ENCODE measurements at regions not wholly inside any gene's neighbourhood (a gene's known extent, or its start where the extent isn't known, plus 50 kb on each side); places are given as distances from the start of the nearest gene placed in this dataset.

GRCh38 chr2:160878618-160879017, 281.6 kb upstream of the TANK start:
- Histone ChIP-seq H3K4me2 (no peak overlapping the region), H3K4me1 (ENCODE audit: control insufficient read depth in 1 of 2, insufficient read depth in 2 of 2, low read depth in 1 of 2, low read length in 1 of 2) (no peaks in the 10 kb centered on the region), H3F3A (replicated peaks; ENCODE audit: insufficient read depth) (no peaks in the 10 kb centered on the region), H3K36me3 (replicated peaks in 1 of 2; ENCODE audit: control insufficient read depth in 1 of 2, insufficient read depth in 2 of 2, low read length in 1 of 2) (no peaks in the 10 kb centered on the region), H3K4me3 (ENCODE audit: low read depth in 2 of 2, low read length in 1 of 2) (no peak overlapping the region), H3K9me2 (no peaks in the 10 kb centered on the region), H4K20me1 (ENCODE audit: insufficient read depth) (no peaks in the 10 kb centered on the region), H3K79me2 (ENCODE audit: insufficient read depth) (no peaks in the 10 kb centered on the region), H3K9ac (no peak overlapping the region), H3K27ac (ENCODE audit: low read depth in 2 of 2, low read length in 1 of 2) (no peak overlapping the region), H3K27me3 (ENCODE audit: insufficient read depth) (no peaks in the 10 kb centered on the region), H2AFZ (ENCODE audit: low read depth) (no peak overlapping the region), H3K9me3 (no peaks in the 10 kb centered on the region)
- DNase-seq: no peak
- TF ChIP-seq ELF1 (IDR thresholded peaks at IDR 0.05): no peak
- no peak for TF ChIP-seq REST (IDR thresholded peaks at IDR 0.05; ENCODE audit: low read depth, low read length)
- TF ChIP-seq RAD21 (IDR thresholded peaks at IDR 0.05; ENCODE audit: low read length): no peak
- no peak for TF ChIP-seq FOSL2 (IDR thresholded peaks at IDR 0.05; ENCODE audit: borderline replicate concordance, low read depth)
- no peak for TF ChIP-seq MEF2A (IDR thresholded peaks at IDR 0.05; ENCODE audit: borderline replicate concordance, low read depth)
- no peak for TF ChIP-seq RXRA (IDR thresholded peaks at IDR 0.05; ENCODE audit: borderline replicate concordance, low read depth)
- TF ChIP-seq, protein P1, sequence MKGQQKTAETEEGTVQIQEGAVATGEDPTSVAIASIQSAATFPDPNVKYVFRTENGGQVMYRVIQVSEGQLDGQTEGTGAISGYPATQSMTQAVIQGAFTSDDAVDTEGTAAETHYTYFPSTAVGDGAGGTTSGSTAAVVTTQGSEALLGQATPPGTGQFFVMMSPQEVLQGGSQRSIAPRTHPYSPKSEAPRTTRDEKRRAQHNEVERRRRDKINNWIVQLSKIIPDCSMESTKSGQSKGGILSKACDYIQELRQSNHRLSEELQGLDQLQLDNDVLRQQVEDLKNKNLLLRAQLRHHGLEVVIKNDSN (IDR thresholded peaks at IDR 0.05; ENCODE audit: borderline replicate concordance, low read depth): no peak
- no peak for TF ChIP-seq YY1 (IDR thresholded peaks at IDR 0.05; ENCODE audit: low read depth)
- no peak for TF ChIP-seq SIN3A (IDR thresholded peaks at IDR 0.05; ENCODE audit: borderline replicate concordance, low read depth, low read length)
- no peak for TF ChIP-seq EZH2phosphoT487 (IDR thresholded peaks at IDR 0.05; ENCODE audit: borderline replicate concordance, low read depth)
- ChIA-PET POLR2A (no interaction called here), CTCF (interaction anchor here (0.5 to 1.9 kb wide), 2 partner anchors 10 to 238 kb away, joined by 4 to 7 read pairs; no protein-coding TSS in a partner anchor)

GRCh38 chr2:160882906-160883305, 277.3 kb upstream of the TANK start:
- CTCF ChIA-PET: interaction anchor here (1.3 kb wide), 1 partner anchor 12 kb away, joined by 3 read pairs; no protein-coding TSS in a partner anchor
- H3K4me3 ChIP-seq (ENCODE audit: low read depth in 2 of 2, low read length in 1 of 2): no peak overlapping the region
- 88% methylated on average over 3 of the region's 3 CpGs for WGBS (ENCODE audit: low lambda C conversion rate)
- TF ChIP-seq JUND (IDR thresholded peaks at IDR 0.05) (no peak), RCOR1 (IDR thresholded peaks at IDR 0.05; ENCODE audit: low read length) (no peak), ZBTB33 (IDR thresholded peaks at IDR 0.05; ENCODE audit: borderline replicate concordance, low read depth) (no peak)
- TF ChIP-seq, protein P2, sequence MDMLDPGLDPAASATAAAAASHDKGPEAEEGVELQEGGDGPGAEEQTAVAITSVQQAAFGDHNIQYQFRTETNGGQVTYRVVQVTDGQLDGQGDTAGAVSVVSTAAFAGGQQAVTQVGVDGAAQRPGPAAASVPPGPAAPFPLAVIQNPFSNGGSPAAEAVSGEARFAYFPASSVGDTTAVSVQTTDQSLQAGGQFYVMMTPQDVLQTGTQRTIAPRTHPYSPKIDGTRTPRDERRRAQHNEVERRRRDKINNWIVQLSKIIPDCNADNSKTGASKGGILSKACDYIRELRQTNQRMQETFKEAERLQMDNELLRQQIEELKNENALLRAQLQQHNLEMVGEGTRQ (IDR thresholded peaks at IDR 0.05; ENCODE audit: borderline replicate concordance, low read depth, low read length): no peak
- TF ChIP-seq, protein P3, sequence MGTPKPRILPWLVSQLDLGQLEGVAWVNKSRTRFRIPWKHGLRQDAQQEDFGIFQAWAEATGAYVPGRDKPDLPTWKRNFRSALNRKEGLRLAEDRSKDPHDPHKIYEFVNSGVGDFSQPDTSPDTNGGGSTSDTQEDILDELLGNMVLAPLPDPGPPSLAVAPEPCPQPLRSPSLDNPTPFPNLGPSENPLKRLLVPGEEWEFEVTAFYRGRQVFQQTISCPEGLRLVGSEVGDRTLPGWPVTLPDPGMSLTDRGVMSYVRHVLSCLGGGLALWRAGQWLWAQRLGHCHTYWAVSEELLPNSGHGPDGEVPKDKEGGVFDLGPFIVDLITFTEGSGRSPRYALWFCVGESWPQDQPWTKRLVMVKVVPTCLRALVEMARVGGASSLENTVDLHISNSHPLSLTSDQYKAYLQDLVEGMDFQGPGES (IDR thresholded peaks at IDR 0.05; ENCODE audit: low read depth, low read length): no peak
- TF ChIP-seq, protein P4, sequence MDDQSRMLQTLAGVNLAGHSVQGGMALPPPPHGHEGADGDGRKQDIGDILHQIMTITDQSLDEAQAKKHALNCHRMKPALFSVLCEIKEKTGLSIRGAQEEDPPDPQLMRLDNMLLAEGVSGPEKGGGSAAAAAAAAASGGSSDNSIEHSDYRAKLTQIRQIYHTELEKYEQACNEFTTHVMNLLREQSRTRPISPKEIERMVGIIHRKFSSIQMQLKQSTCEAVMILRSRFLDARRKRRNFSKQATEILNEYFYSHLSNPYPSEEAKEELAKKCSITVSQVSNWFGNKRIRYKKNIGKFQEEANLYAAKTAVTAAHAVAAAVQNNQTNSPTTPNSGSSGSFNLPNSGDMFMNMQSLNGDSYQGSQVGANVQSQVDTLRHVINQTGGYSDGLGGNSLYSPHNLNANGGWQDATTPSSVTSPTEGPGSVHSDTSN (IDR thresholded peaks at IDR 0.05): no peak

More at GRCh38 chr2:160882906-160883305, 277.3 kb upstream of the TANK start:
- H3F3A ChIP-seq (replicated peaks; ENCODE audit: insufficient read depth): no peaks in the 10 kb centered on the region
- H3K79me2 ChIP-seq (ENCODE audit: insufficient read depth): no peaks in the 10 kb centered on the region
- H2AFZ ChIP-seq (ENCODE audit: low read depth): no peak overlapping the region
- H3K9ac ChIP-seq: no peak overlapping the region
- no peaks in the 10 kb centered on the region for H3K36me3 ChIP-seq (replicated peaks in 1 of 2; ENCODE audit: control insufficient read depth in 1 of 2, insufficient read depth in 2 of 2, low read length in 1 of 2)
- no peaks in the 10 kb centered on the region for H3K9me3 ChIP-seq
- no peaks in the 10 kb centered on the region for H3K4me1 ChIP-seq (ENCODE audit: control insufficient read depth in 1 of 2, insufficient read depth in 2 of 2, low read depth in 1 of 2, low read length in 1 of 2)
- H4K20me1 ChIP-seq (ENCODE audit: insufficient read depth): no peaks in the 10 kb centered on the region
- H3K9me2 ChIP-seq: no peaks in the 10 kb centered on the region; the same call in 1 of the 2 replicates
- H3K27me3 ChIP-seq (ENCODE audit: insufficient read depth): no peaks in the 10 kb centered on the region
- no peak for DNase-seq
- no peak overlapping the region for H3K27ac ChIP-seq (ENCODE audit: low read depth in 2 of 2, low read length in 1 of 2)
- POLR2A ChIA-PET: no interaction called here
- H3K4me2 ChIP-seq: no peak overlapping the region

Measured in SK-N-SH (cell line).